ENCODE measurements at regions not wholly inside any gene's neighbourhood (a gene's known extent, or its start where the extent isn't known, plus 50 kb on each side); places are given as distances from the start of the nearest gene placed in this dataset.

- TF ChIP-seq CTCF (IDR thresholded peaks at IDR 0.05; ENCODE audit: low read depth, low read length): no peak
- no peaks in the 10 kb centered on the region for H3K9me3 ChIP-seq (ENCODE audit: control insufficient read depth, insufficient read depth, low read length)
- ChIA-PET CTCF (no interaction called here), POLR2A (no interaction called here)
- DNase-seq (ENCODE audit: low read depth, low spot score): no peak
- H3K4me3 ChIP-seq (ENCODE audit: low read depth, low read length): no peak overlapping the region
- H3K27ac ChIP-seq (ENCODE audit: low read depth, low read length): no peak overlapping the region
- H3K27me3 ChIP-seq (ENCODE audit: control insufficient read depth, insufficient read depth, low read length): no peaks in the 10 kb centered on the region
Observed at GRCh38 chr1:164137273-164137925, 421.6 kb upstream of the PBX1 start.

- Histone ChIP-seq H3K4me3 (ENCODE audit: low read depth, low read length) (no peak overlapping the region), H3K27me3 (ENCODE audit: control insufficient read depth, insufficient read depth, low read length) (no peaks in the 10 kb centered on the region), H3K9me3 (ENCODE audit: control insufficient read depth, insufficient read depth, low read length) (no peaks in the 10 kb centered on the region), H3K27ac (ENCODE audit: low read depth, low read length) (no peak overlapping the region)
- ChIA-PET CTCF (no interaction called here), POLR2A (no interaction called here)
- no peak for TF ChIP-seq CTCF (IDR thresholded peaks at IDR 0.05; ENCODE audit: low read depth, low read length)
- DNase-seq (ENCODE audit: low read depth, low spot score): no peak
Observed at GRCh38 chr1:164141797-164142196, 417.2 kb upstream of the PBX1 start.

GRCh38 chr1:164154622-164155021 lies 404.4 kb upstream of the PBX1 start:
- no peaks in the 10 kb centered on the region for H3K27me3 ChIP-seq (ENCODE audit: control insufficient read depth, insufficient read depth, low read length)
- POLR2A ChIA-PET: no interaction called here
- TF ChIP-seq CTCF (IDR thresholded peaks at IDR 0.05; ENCODE audit: low read depth, low read length): no peak
- H3K4me3 ChIP-seq (ENCODE audit: low read depth, low read length): no peak overlapping the region
- H3K27ac ChIP-seq (ENCODE audit: low read depth, low read length): no peak overlapping the region
- no peak for DNase-seq (ENCODE audit: low read depth, low spot score)
- no peaks in the 10 kb centered on the region for H3K9me3 ChIP-seq (ENCODE audit: control insufficient read depth, insufficient read depth, low read length)
- CTCF ChIA-PET: no interaction called here

GRCh38 chr1:164155347-164155746 lies 403.6 kb upstream of the PBX1 start:
- POLR2A ChIA-PET: no interaction called here
- no peaks in the 10 kb centered on the region for H3K9me3 ChIP-seq (ENCODE audit: control insufficient read depth, insufficient read depth, low read length)

More at GRCh38 chr1:164155347-164155746, 403.6 kb upstream of the PBX1 start:
- CTCF ChIA-PET: no interaction called here
- DNase-seq (ENCODE audit: low read depth, low spot score): no peak
- Histone ChIP-seq H3K27ac (ENCODE audit: low read depth, low read length) (no peak overlapping the region), H3K4me3 (ENCODE audit: low read depth, low read length) (no peak overlapping the region), H3K27me3 (ENCODE audit: control insufficient read depth, insufficient read depth, low read length) (no peaks in the 10 kb centered on the region)
- no peak for TF ChIP-seq CTCF (IDR thresholded peaks at IDR 0.05; ENCODE audit: low read depth, low read length)
